Fibroblast of gingiva (primary cell): ENCODE measurements at regions not wholly inside any gene's neighbourhood (a gene's known extent, or its start where the extent isn't known, plus 50 kb on each side); places are given as distances from the start of the nearest gene placed in this dataset.

Experiments used
- DNase-seq: peaks from one replicate; pipeline ENCODE4 v3.0.0-alpha.2; 2011; ENCODE audit warnings: low read depth

- no peak for DNase-seq
Measured at GRCh38 chr9:18350036-18350435, 123.9 kb upstream of the ADAMTSL1 start.

- peak; percentile 7 for DNase-seq
Measured at GRCh38 chr9:18350995-18351595, 122.9 kb upstream of the ADAMTSL1 start.

- no peak for DNase-seq
Measured at GRCh38 chr9:18352711-18353110, 121.2 kb upstream of the ADAMTSL1 start.

- DNase-seq: no peak
Measured at GRCh38 chr9:18353473-18353872, 120.5 kb upstream of the ADAMTSL1 start.

GRCh38 chr9:18357321-18357720 lies 116.6 kb upstream of the ADAMTSL1 start:
- no peak for DNase-seq

- DNase-seq: no peak
Measured at GRCh38 chr9:18358325-18358724, 115.6 kb upstream of the ADAMTSL1 start.

- peak; percentile 47 for DNase-seq
Measured at GRCh38 chr9:18359335-18359734, 114.6 kb upstream of the ADAMTSL1 start.

- DNase-seq: no peak
Measured at GRCh38 chr9:18360005-18360404, 113.9 kb upstream of the ADAMTSL1 start.

- DNase-seq: no peak
Measured at GRCh38 chr9:18361646-18362045, 112.3 kb upstream of the ADAMTSL1 start.

GRCh38 chr9:18362166-18362565 lies 111.8 kb upstream of the ADAMTSL1 start:
- no peak for DNase-seq

- DNase-seq: peak; percentile 57
Measured at GRCh38 chr9:18362901-18363685, 110.9 kb upstream of the ADAMTSL1 start.

- no peak for DNase-seq
Measured at GRCh38 chr9:18365651-18366050, 108.3 kb upstream of the ADAMTSL1 start.

GRCh38 chr9:18366184-18366583 lies 107.8 kb upstream of the ADAMTSL1 start:
- no peak for DNase-seq

GRCh38 chr9:18368206-18368605 lies 105.7 kb upstream of the ADAMTSL1 start:
- DNase-seq: peak; percentile 18

- DNase-seq: no peak
Measured at GRCh38 chr9:18371141-18371540, 102.8 kb upstream of the ADAMTSL1 start.

- no peak for DNase-seq
Measured at GRCh38 chr9:18371621-18372020, 102.3 kb upstream of the ADAMTSL1 start.

- peak; percentile 80 for DNase-seq
Measured at GRCh38 chr9:18379073-18379811, 94.7 kb upstream of the ADAMTSL1 start.

GRCh38 chr9:18382243-18382642 lies 91.7 kb upstream of the ADAMTSL1 start:
- DNase-seq: no peak

GRCh38 chr9:18384066-18384465 lies 89.9 kb upstream of the ADAMTSL1 start:
- peak; percentile 5 for DNase-seq

GRCh38 chr9:18385696-18386490 lies 88.1 kb upstream of the ADAMTSL1 start:
- peak; percentile 61 for DNase-seq

- DNase-seq: peak; percentile 93
Measured at GRCh38 chr9:18390393-18390792, 83.6 kb upstream of the ADAMTSL1 start.
